Nephron progenitor cell (in vitro differentiated cells): ENCODE measurements at regions not wholly inside any gene's neighbourhood (a gene's known extent, or its start where the extent isn't known, plus 50 kb on each side); places are given as distances from the start of the nearest gene placed in this dataset.

Experiments
- DNase-seq: peaks from one replicate; pipeline ENCODE4 v3.0.0; 2021
- H3K27ac Mint-ChIP-seq: 2 replicates; pipeline ENCODE4 v1.8.0; 2021; ENCODE audit warnings: mild to moderate bottlenecking, moderate library complexity, mixed read lengths
- H3K27me3 Mint-ChIP-seq: 2 replicates; pipeline ENCODE4 v1.8.0; 2021; ENCODE audit warnings: mild to moderate bottlenecking, low read depth, mixed read lengths; ENCODE audit not compliant: poor library complexity
- H3K36me3 Mint-ChIP-seq: 2 replicates; pipeline ENCODE4 v1.8.0; 2021; ENCODE audit warnings: low read depth, mixed read lengths
- H3K4me1 Mint-ChIP-seq: 2 replicates; pipeline ENCODE4 v1.8.0; 2021; ENCODE audit warnings: mixed read lengths
- H3K4me3 Mint-ChIP-seq: 2 replicates; pipeline ENCODE4 v1.8.0; 2021; ENCODE audit warnings: mild to moderate bottlenecking, moderate library complexity, mixed read lengths
- H3K9me3 Mint-ChIP-seq: 2 replicates; pipeline ENCODE4 v1.8.0; 2021; ENCODE audit warnings: mild to moderate bottlenecking, moderate library complexity, mixed read lengths
- TF ChIP-seq, protein P1 (sequence below): fragments of 200-600 bp; sonication (generic); IDR thresholded peaks from 2 replicates; pipeline ENCODE4 v1.5.0; 2021; ENCODE audit warnings: antibody characterized with exemption

DNA sequence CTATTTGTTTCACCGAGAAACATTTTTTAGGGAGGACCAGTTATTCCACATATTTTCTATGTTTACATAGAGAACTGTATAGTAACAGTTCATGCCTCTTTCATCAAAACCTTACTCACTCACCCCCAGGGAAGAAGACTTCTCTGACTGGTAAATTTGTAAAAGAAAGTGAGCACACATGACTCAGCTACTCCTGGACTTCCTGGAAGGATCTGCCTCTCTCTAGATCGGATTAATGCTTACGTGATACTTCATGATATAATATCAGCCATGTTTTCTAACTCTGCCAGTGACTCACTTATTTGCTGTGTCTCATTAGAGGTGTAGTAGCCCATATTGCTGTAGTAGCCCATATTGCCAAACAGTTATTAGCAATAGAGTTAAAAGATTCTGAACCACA, 494.3 kb upstream of the ATXN7L3B start:
- Mint-ChIP-seq H3K27ac (no peak overlapping the region), H3K4me1 (no peaks in the 10 kb centered on the region), H3K9me3 (peaks cover 3% of the 10 kb centered on the region), H3K36me3 (no peaks in the 10 kb centered on the region), H3K4me3 (no peak overlapping the region), H3K27me3 (no peaks in the 10 kb centered on the region)
- no peak for DNase-seq
- TF ChIP-seq, protein P1, sequence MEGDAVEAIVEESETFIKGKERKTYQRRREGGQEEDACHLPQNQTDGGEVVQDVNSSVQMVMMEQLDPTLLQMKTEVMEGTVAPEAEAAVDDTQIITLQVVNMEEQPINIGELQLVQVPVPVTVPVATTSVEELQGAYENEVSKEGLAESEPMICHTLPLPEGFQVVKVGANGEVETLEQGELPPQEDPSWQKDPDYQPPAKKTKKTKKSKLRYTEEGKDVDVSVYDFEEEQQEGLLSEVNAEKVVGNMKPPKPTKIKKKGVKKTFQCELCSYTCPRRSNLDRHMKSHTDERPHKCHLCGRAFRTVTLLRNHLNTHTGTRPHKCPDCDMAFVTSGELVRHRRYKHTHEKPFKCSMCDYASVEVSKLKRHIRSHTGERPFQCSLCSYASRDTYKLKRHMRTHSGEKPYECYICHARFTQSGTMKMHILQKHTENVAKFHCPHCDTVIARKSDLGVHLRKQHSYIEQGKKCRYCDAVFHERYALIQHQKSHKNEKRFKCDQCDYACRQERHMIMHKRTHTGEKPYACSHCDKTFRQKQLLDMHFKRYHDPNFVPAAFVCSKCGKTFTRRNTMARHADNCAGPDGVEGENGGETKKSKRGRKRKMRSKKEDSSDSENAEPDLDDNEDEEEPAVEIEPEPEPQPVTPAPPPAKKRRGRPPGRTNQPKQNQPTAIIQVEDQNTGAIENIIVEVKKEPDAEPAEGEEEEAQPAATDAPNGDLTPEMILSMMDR: no peak

DNA sequence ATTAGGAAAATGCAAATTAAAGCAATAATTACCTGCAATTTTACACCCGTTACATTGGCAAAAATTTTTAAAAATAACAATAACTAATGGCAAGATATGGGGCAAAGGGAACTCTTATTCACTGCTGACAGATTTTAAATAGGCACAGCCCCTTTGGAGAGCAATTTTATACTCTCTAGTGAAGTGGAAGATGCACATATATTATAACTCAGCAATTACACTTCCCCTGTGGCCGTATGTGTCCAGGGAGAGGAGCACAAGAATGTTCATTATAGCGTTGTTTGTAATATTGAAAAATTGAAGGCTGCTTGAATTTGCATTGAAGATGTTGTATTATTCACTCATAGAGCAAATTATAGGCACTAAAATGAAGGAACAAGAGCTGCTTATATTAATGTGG, 488.3 kb upstream of the ATXN7L3B start:
- TF ChIP-seq, protein P1: no peak
- no peak for DNase-seq
- no peaks in the 10 kb centered on the region for H3K9me3 Mint-ChIP-seq
- no peaks in the 10 kb centered on the region for H3K27me3 Mint-ChIP-seq
- H3K4me1 Mint-ChIP-seq: no peaks in the 10 kb centered on the region
- no peak overlapping the region for H3K27ac Mint-ChIP-seq
- H3K4me3 Mint-ChIP-seq: no peak overlapping the region
- no peaks in the 10 kb centered on the region for H3K36me3 Mint-ChIP-seq

DNA sequence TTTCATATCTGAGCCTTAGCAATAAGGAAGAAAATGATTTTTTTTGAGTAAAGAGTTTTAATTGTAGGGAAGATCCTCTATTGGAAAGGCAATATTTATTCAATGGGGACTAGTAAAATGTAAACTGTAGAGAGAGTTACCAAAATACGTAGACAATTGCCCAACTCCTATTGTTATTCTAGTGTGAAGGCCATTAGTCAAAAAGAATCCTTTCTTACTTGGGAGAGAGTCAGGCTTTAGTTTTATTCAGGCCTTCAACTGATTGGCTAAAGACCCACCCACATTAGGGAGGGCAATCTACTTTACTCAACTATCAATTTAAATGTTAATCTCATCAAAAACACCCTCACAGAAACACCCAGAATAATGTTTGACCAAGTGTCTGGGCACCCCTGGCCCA, 485.8 kb upstream of the ATXN7L3B start:
- H3K4me1 Mint-ChIP-seq: no peaks in the 10 kb centered on the region
- TF ChIP-seq, protein P1: no peak
- H3K27me3 Mint-ChIP-seq: no peaks in the 10 kb centered on the region
- H3K36me3 Mint-ChIP-seq: no peaks in the 10 kb centered on the region
- H3K27ac Mint-ChIP-seq: no peak overlapping the region
- no peaks in the 10 kb centered on the region for H3K9me3 Mint-ChIP-seq
- DNase-seq: no peak
- no peak overlapping the region for H3K4me3 Mint-ChIP-seq

DNA sequence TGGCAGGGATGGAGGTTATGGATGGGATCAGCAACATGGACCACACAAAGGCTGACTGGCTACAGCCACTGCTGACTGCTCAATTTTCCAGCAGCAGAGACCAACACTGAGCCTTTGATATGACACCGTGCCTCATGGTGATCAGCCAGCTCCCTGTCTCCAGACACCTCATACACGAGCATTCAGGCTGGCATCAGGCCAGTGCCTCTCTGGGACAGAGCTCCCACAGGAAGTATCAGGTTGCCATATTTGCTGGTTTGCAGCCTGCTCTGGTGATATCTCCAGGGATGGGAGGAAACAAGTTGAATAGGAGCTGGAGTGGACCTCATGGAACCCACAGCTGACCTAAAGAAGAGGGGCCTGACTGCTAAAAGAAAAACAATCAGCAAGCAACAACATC, 471.2 kb upstream of the ATXN7L3B start:
- Mint-ChIP-seq H3K4me1 (no peaks in the 10 kb centered on the region), H3K4me3 (no peak overlapping the region), H3K27ac (no peak overlapping the region), H3K9me3 (peaks cover 28% of the 10 kb centered on the region), H3K36me3 (no peaks in the 10 kb centered on the region), H3K27me3 (no peaks in the 10 kb centered on the region)
- DNase-seq: no peak
- TF ChIP-seq, protein P1: no peak

DNA sequence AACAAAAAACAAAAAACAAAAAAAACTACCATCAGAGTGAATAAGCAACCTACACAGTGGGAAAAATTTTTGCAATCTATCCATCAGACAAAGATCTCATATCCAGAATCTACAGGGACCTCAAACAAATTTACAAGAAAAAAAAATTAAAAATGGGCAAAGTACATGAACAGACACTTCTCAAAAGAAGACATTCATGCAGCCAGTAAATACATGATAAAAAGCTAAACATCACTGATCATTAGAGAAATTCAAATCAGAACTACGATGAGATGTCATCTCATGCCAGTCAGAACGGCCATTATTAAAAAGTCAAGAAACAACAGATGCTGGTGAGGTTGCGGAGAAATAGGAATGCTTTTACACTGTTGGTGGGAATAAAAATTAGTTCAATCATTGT, 466.5 kb upstream of the ATXN7L3B start:
- Mint-ChIP-seq H3K36me3 (no peaks in the 10 kb centered on the region), H3K9me3 (peaks cover 33% of the 10 kb centered on the region), H3K27me3 (no peaks in the 10 kb centered on the region), H3K4me1 (no peaks in the 10 kb centered on the region), H3K4me3 (no peak overlapping the region), H3K27ac (no peak overlapping the region)
- no peak for DNase-seq
- TF ChIP-seq, protein P1: no peak

DNA sequence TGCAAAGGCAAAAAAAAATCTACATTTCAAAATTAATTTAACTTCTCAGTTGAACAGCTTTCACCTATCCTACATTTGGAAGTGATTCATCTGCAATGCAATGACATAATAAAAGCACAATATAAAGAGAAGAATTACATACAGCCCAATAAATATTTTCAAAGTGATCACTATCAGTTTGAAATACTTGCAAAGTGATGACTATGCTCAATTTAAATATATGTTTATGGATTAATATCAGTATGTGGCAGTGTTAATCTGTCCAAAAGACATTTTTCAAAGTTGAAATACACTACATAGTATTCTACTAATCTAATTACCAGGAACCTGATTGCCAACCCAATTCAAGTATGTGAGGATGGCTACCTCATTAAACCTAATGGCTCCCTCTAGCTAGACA, 460.7 kb upstream of the ATXN7L3B start:
- Mint-ChIP-seq H3K4me3 (no peak overlapping the region), H3K4me1 (no peaks in the 10 kb centered on the region), H3K27me3 (no peaks in the 10 kb centered on the region), H3K36me3 (no peaks in the 10 kb centered on the region), H3K27ac (no peak overlapping the region), H3K9me3 (peaks cover 9% of the 10 kb centered on the region)
- no peak for DNase-seq
- TF ChIP-seq, protein P1: no peak
